GM18520 (cell line): ENCODE measurements at regions not wholly inside any gene's neighbourhood (a gene's known extent, or its start where the extent isn't known, plus 50 kb on each side); places are given as distances from the start of the nearest gene placed in this dataset.

Experiments used
- ATAC-seq: cut with Tn5 transposase; IDR thresholded peaks from one replicate; pipeline ENCODE4 v1.9.1; 2021; ENCODE audit not compliant: unreplicated experiment

DNA sequence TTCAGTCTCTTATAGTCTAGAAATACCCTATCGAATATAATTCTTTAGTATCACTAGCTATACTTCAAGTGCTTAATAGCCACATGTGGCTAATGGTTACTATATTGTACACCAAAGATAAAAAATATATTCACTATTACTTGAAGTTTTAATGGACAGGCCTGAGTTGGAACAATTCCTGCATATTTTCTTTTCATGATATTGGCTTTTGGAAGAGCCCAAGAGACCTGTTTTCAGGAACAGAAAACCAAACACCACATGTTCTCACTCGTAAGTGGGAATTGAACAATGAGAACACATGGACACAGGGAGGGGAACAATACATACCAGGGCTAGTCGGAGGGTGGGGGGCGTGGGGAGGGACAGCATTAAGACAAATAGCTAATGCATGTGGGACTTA is 334.4 kb upstream of the TRIB2 start:
- no peak for ATAC-seq

GRCh38 chr2:12389344-12390045 is 327.2 kb upstream of the TRIB2 start:
- no peak for ATAC-seq

- no peak for ATAC-seq
Observed at GRCh38 chr2:12391116-12391515, 325.6 kb upstream of the TRIB2 start.

DNA sequence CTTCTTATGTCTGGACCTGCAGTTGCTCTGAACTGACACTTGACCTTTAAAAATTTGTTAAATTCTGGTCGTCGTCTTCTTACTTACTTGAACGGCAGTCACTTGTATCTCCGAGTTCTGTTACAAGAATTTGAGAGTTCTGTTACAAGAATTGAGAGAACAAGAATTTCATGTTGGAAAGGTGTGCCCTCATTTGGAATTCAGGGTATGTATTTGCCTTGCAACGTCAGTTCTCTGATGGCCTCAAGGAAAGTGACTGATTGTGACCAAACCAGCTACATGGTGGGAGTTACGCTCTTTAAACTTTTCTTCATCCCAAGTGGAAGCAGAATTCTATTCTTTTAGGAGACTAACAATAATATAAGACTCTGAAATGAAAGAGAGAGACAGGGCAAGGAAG is 320.0 kb upstream of the TRIB2 start:
- no peak for ATAC-seq

- ATAC-seq: peak; percentile 45
Observed at GRCh38 chr2:12397854-12398253, 318.9 kb upstream of the TRIB2 start.

DNA sequence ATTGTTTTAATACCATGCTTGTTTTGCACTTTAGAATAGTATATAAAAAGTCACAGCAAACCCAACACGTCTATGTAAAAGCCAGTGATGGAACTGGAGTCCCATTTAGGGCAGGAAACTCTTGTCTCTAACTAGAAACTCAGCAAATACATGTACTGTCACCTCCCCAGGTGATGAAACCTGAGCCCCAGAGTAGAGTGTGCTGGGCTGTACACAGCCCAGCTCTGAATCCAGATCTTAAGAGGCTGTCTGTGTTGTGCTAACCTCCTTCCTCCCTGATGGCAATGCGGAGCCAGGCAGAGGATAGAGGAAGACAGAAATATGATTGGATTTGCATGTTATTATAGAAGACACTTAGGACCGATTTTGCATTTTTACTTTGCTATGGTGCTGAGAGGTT is 317.5 kb upstream of the TRIB2 start:
- ATAC-seq: no peak

GRCh38 chr2:12400543-12400942 is 316.2 kb upstream of the TRIB2 start:
- no peak for ATAC-seq

- no peak for ATAC-seq
Observed at GRCh38 chr2:12402440-12403139, 314.1 kb upstream of the TRIB2 start.

DNA sequence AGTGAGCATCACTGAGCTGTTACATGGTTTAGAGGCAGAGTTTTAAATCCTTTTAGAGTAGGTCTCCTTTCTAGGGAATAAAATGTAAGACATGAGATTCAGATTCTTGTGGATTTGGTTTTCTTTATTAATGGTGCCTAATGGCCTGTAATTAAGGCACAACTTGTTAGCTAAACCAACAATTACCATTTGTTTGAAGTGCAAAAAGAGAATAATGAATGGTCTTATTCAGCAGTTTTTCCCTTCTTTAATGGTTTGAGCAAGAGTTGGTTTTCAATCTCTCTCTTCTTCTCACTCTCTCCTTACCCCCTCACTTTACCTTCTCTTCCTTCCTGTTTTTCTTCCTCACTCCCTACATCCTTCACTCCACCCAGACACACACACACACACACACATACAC is 312.2 kb upstream of the TRIB2 start:
- ATAC-seq: no peak

DNA sequence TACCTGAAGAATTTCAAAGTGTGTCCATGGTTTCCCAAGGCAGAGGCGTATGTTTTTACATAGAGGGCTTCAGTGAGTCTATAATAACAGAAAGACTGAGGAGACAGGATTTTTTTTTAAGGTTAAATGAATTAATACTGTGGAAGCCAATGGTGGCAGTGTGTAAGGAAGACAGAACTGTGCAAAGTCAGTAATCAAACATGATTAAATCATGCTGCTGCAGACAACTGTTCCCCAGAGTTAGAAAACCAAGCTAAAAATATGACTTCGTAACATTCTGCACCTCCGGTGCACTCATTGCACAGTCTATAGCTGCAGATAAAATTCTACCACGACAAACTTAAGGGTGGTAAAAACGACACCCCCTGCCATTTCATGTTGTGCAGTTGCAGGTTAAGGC is 309.6 kb upstream of the TRIB2 start:
- no peak for ATAC-seq

DNA sequence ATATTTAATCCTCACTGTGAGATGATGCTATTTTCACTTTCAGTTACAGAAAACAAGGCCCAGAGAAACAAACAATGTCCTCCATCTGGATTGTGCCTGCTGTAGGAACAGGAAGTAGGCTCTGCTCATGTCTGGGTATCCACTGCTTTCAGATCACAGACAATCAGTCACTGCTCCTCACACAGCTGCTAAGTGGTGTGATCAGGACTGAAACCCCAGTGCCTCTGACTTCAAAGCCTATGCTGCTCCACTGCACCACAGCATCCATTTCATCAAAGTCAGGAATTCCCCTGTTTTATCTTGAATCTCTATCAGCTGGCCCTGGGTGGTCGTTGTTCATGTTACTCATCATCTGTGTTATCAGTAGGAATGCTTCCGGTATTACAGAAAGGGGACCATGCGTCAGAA is 303.8 kb upstream of the TRIB2 start:
- ATAC-seq: peak; percentile 60

DNA sequence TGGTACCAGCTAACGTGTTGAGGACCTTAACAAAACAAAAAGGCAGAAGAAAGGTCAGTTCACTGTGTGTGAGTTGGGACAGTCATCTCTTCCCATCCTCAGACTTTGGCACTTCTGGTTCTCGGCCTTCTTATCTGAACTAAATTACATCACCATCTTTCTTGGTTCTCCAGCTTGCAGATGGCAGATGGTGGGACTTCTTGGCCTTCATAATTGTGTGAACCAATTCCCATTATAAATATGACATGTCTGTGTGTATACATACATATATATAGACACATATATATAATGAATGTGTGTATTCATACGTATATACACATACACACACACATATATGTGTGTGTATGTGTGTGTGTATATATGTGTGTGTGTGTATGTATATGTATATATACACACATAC is 301.2 kb upstream of the TRIB2 start:
- no peak for ATAC-seq

DNA sequence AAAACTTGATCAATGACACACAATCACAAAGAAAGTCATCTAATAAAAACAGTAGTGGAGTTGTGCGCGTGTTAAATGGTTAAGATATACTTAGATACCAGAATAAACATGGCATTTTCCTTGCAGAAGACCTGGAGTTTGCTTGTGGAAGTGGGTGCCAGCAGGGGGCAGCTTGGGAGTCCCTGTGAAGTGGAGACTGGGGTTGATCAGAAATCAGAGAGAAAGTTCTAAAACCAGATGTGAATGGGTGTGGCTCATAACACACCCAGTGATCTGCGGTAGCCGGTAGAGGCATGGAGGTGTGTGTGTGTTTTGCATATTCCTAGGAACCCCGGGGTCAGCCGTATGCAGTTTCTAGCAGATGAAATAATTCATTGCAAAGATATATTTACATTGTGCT is 300.1 kb upstream of the TRIB2 start:
- ATAC-seq: no peak

DNA sequence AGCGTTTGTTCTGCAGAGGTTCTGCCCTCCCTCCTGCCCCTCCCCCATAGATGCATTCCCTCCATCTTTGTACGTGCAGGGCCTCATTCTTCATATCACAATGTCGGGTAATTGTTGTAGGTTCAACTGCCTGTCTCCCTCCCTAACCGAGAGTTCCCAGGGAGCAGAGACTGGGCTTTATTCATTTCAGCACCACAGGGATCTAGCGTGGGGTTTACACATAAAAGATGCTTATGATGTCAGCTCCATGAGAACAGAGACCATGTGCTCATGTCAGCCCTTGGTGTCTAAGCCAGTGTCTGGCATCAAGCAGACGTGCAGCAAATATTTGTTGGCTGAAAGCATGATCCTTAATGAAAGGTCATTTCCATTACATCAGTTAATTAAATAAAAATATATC is 298.9 kb upstream of the TRIB2 start:
- no peak for ATAC-seq

DNA sequence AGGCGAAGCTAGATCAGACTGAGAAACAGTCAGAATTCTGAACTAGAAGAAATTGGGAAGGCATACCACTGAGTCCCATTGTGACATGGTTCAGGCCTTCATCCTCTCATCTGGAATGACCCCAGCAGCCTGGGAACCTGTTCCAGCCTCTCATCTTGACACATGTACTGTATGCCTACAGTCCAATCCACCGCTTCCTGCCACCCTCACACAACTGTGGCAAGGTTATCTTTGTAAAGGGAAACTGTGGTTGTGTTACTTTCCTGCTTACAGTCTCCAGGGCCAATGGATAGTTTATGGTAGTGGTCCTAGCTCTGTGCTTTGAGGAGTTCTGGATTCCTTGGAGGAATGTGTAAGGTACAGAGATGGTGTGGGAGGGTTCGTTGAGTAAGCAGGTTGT is 296.9 kb upstream of the TRIB2 start:
- ATAC-seq: no peak

DNA sequence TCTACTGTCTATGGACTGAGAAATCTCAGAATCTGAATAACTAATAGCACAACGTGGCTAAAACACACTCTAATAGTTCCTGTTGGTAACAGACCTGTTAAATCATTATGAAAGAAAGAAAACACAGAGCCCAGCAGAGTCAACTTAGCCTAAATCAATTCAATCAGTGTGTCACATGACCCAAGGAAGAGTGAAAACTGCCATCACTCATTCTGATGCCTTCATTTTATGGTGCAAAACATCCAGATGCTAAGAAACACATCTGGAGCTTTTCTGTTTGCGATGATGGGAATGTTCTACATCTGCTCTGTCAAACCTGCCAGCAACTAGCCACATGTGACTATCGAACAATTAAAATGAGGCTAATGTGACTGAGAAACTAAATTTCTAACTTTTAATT is 295.7 kb upstream of the TRIB2 start:
- no peak for ATAC-seq

- no peak for ATAC-seq
Observed at GRCh38 chr2:12424219-12424618, 292.5 kb upstream of the TRIB2 start.

DNA sequence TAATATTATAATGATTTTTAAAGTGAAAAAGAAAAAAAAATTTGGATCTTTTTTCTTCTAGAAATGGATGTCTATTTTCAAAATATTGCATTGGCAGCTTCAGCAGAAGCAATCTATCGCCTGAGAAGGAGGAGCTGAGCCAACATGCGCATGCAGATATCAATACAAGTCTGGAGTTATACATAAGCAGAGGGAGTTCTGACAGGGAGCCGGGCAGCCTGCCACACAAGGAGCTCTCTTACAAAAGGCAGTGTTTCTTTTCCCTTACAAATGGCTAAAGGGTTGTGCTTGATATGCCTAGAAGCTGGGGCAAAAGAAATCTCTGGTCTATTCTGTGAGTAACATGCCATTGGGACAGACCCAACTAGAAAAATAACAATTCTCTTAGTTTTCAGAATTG is 291.9 kb upstream of the TRIB2 start:
- no peak for ATAC-seq

GRCh38 chr2:12428324-12428723 is 288.4 kb upstream of the TRIB2 start:
- no peak for ATAC-seq

DNA sequence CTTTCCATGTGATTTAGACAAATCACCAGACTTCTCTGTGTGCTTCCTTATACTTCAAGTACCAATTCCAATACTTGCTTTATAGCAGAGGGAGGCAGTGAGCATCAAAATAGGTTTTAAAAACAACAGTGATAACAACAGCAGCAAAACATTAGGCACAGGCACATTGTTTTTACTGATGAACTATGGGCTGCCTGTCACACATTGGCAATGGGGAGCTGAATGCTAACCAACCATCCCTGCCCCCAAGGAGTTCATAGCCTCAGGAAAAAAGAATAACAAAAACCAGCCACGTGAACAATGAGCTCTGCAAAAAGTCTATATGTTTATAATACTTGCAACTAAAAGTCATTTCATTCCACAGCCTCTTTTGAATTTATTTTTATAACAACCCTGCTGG is 287.9 kb upstream of the TRIB2 start:
- ATAC-seq: no peak

DNA sequence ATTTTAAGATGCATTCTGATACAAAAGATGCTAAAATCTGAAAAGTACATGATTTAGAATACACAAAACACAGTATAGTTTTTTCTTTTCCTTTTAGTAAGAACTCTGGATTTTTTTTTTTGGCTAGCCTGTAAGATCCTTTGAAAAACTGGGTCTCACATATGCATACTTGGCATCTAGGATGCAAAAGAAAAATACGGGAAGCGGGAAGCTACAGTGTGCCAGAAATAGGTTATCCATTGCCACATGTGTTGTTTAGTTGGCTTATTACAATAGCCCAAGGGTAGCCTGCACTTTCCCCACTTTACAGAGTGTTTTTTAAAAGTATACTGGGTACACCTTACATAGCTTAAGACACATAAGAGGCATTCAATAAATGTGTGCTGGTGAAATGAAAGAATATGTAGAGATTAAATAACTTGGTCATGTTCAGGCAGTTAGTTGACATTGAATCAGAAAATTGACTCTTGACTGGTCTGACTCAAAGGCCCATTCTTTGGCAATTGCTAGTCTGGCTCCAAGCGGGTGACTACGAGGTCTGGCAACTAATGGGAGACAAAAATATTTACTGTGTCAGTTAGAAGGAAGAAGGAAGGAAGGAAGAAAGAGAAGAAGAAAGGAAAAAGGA is 286.8 kb upstream of the TRIB2 start:
- ATAC-seq: no peak

DNA sequence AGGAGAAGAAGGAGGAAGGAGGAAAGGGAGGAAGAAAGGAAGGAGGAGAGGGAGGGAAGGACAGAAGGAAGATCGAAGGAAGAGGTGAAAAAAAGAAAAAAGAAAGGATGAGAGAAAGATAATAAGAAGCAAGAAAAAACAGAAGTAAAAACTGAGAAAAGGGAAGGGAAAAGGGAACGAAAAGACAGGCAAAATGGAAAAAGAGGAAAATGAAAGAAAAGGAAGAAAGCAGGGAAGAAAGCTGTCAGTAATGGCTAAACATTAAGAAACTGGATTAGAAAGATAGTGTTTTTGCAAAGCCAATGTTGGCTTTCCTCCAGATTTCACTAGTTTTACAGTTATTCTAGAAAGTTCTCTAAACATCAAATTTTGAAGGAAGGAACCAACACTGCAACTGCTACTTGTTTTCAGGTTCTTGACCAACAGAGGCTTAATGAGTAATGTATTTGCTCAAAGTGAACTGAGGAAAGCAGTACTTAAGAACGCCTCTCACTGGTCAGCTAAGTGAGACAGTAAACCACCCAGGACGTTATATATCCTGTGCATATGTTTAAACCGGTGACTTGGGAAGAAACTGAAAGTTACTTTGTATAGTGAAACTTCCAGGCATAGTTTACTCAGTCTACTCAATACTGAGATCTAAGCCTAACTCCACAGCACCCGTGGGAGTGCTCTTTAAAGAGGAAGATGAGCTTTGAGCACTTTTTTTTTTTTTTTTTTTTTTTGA is 286.2 kb upstream of the TRIB2 start:
- peak; percentile 97 for ATAC-seq
